MV-4-11 (cell line): ENCODE measurements at regions not wholly inside any gene's neighbourhood (a gene's known extent, or its start where the extent isn't known, plus 50 kb on each side); places are given as distances from the start of the nearest gene placed in this dataset.

Experiments
- DNase-seq: peaks from one replicate; lab custom pipeline; 2025; lab: John Stamatoyannopoulos, UW

GRCh38 chr5:3221432-3221831 is 374.2 kb upstream of the IRX1 start:
- no peak for DNase-seq

DNA sequence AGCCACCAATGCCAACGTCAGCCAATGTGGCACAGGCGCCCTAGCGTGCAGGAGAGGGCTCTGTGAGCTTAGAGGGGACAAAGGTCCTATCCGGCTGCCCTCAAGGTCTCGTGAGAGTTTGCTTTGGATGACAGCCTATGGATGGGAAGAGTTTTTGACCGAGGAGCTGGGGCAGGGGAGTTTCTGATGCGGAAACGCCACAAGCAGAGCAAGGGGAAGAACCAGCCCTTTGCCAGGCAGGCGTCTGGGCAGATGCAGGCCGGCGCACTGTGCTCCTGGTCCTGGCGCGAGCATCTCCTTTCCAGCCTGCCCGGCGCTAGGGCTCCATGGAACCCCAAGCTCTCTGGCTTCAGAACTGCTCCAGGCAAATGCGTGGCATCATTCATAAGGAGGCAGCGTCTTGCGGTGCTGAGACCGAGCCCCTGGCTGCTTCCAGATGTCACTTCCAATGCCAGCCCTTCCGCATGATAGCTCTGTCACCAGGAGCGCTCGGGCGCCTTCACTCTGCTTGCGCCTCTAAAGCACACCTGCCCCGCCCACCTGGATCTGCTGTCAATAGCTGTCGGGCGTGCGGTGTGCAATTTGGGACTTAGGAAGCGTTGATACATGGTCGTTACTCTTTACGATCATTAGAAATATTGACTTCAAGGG is 374.9 kb upstream of the IRX1 start:
- DNase-seq = no peak

- no peak for DNase-seq
These were observed 375.4 kb upstream of the IRX1 start for GRCh38 chr5:3220201-3220600.

GRCh38 chr5:3218916-3219650 is 376.5 kb upstream of the IRX1 start:
- no peak for DNase-seq

DNA sequence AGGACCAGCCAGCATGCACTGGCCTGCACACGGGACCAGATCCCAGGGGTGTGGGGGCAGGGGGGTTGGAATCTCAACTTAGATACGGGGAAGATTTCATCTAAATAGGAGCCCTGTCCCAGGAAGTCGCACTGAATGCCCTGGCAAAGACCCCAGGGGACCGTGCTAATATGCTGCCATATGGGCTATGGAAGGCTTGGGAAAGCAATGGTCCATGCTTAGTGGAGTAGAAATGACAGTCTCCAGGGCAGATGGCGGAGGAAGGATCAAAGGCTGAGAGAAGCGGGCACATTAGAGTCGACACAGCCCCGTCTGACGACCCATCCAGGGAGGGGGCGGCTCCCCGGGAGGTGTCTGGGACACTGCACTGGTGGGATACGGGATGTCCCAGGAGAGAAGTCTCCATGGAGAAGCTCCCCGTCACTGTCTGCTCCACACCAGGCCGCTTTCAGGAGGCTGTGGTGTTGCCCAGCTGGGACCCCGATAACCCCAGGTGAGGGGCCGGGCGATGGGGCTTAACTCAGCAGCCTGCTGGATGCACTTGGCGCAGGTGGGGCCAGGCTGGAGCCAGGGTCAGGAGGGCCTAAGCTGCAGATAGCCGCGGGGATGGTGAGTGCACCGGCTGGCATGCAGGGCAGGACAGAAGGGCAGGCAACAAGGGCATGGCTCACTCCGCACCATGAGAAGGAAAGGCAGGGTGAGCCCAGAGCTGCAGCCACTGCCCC is 377.7 kb upstream of the IRX1 start:
- no peak for DNase-seq

GRCh38 chr5:3217114-3217513 is 378.5 kb upstream of the IRX1 start:
- no peak for DNase-seq

DNA sequence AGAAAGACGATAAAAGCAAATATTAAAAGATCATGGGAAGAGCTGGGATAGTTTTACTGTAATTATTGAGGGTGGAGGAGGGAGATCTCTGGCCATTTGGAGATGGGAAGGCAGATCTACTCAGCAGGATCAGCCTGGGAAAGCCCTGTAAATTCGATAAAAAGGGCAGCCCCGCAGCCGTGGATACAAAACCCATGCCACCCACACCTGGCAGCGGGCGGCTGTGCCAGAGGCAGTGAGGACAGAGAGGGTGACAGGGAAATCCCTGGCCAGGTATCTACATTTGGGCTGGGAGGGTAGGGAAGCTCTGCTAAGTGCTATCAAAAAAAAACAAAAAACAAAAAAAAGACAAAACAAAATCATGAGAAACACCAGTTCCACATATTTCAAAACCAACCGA is 379.2 kb upstream of the IRX1 start:
- DNase-seq = no peak

DNA sequence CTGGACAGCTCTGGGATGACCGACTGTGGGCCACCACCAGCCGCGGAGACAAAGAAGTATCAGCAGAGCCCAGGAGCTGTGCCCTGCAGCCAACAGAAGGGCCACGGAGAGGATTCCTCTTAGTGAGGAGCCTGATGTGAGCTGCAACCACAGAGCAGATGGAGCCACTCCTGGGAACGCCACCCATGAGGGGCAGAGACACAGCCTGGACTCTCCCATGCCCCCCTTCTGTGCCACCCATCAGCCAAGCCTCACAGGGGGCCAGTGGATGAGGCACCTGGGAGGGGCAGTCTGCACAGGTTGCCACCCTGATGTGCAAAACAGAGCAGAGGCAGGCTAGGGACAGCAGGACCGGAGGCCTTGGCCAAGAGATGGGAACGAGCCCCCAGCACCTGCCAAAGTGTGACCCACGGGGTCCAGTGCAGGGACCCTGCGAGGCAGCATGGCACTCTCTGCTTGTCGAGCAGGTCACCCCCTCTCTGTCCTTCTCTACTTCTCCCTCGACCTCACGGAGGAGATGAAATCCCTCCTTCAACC is 380.7 kb upstream of the IRX1 start:
- no peak for DNase-seq

GRCh38 chr5:3214396-3214795 is 381.2 kb upstream of the IRX1 start:
- DNase-seq = no peak

DNA sequence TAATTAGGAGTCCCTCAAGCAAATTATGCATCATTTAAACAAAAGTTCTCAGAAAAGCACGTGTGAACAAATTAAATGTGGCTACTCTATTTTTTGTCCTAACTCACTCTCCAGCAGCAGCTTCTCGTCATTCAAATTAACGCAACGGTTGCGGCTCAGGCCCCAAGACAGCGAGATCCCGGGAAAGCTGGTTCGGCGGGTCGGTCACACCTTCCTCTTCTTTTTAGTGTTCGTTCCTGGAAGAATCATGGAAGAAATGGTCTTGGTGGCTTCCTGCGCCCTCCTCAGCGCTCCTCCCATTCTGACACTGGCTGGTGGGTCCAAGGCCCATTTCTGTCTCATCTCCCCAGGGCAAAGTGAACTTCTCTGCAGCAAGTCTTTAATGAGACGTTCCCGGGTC is 382.8 kb upstream of the IRX1 start:
- DNase-seq = no peak

- DNase-seq = no peak
These were observed 385.1 kb upstream of the IRX1 start for GRCh38 chr5:3210531-3210930.

GRCh38 chr5:3209918-3210317 is 385.7 kb upstream of the IRX1 start:
- DNase-seq = no peak

- DNase-seq = no peak
These were observed 393.1 kb upstream of the IRX1 start for GRCh38 chr5:3202570-3202969.

DNA sequence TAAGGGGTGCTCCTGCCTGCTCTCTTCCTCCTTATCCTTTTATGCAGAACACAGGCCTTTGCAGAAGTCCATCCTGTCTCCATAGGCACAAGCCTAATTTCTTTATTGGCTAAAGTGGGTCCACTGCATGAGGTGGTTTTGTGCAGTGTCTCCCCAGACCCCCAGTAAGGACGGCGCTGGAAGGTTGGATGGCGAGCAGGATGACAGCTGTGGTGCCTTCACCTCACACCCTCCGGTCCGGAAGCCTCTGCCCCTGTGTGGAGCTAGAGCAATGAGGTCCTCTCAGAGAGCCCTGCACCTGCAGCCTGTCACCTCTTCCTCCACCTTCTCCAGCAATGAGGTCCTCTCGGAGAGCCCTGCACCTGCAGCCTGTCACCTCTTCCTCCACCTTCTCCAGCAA is 393.7 kb upstream of the IRX1 start:
- DNase-seq = no peak

GRCh38 chr5:3201121-3201520 is 394.5 kb upstream of the IRX1 start:
- DNase-seq = no peak

DNA sequence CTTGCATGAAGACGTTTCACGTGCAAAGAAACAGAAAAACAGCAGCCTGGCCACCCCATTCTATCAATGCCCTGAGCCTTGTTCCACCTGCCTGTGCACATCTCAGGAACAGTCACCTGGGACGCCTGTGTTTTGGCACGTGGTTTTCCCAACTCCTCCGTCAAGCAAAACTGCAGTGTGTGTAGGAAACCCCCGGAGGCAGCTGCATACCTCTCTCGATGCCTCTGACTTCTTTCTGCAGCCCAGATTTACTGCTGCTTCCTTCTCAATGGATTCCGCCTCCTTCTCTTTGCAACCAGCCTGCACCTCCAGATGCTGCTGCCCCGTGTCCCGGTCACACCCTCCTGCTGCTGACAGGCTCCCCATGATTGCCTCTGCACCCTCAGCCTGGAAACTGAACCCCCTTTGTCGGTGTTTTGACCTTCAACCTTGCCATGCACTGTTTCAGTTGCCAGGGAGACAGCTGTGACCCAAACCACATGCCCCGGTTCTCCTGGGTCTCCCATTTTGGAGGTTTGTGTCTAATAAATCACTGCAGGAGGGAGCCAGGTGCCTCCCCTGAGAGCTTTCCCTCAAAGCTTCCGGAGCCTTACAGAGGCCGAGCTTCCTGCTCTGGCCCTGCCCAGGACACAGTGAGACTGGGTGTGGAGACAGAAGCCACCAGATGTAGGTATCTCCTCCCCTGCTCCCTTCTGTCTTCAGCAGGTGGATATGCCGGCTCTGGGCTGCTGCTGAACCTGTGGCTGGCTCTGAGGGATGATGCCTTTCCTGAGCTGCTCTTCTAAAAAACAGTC is 395.5 kb upstream of the IRX1 start:
- no peak for DNase-seq

GRCh38 chr5:3198074-3198449 is 397.6 kb upstream of the IRX1 start:
- DNase-seq = no peak

GRCh38 chr5:3197304-3198073 is 398.1 kb upstream of the IRX1 start:
- DNase-seq = no peak

GRCh38 chr5:3195994-3196393 is 399.6 kb upstream of the IRX1 start:
- DNase-seq = no peak

- DNase-seq = no peak
These were observed 400.9 kb upstream of the IRX1 start for GRCh38 chr5:3194684-3195083.

DNA sequence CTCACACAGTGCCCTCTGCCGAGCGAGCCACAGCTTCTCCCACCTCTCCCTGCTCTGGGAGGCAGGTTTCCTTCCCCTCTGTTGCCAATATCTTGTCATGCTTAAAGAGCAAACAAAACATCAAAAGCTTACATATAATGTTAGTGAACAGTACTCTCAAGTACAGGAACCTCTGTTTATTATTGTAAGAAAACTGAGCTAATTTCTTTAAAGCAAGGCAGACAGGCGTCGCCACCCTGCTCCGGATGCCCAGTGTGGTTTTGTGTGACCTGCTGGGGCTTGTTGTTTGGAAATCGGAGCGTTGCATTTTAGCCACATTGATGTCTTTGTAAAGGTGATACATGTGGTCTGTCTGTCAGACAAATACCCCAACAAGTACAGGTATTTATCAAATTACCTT is 401.4 kb upstream of the IRX1 start:
- DNase-seq = no peak

DNA sequence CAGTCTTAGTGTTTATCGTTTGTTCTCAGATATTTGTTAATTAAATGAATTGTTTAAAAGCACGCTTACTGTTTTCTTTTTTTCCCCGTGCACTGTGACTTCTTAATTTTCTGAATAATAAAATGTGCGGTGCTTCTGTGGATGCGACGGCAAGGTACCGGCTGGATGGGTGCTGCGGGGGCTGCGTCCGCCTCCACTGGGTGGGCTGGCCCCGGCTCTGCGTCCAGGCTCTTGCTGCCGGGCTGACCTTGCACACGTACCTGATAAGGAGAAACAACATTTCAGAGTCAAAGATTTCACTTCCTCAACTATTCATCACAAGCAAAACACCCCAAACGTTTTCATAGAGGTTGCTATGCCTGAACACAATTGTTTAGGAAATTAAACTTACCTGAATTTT is 404.0 kb upstream of the IRX1 start:
- DNase-seq = no peak
